ENCODE measurements at regions not wholly inside any gene's neighbourhood (a gene's known extent, or its start where the extent isn't known, plus 50 kb on each side); places are given as distances from the start of the nearest gene placed in this dataset.

- in situ Hi-C loops (cut with HindIII; ENCODE audit: low sequenced_read_pairs): no loop called here
These were observed 565.7 kb downstream of the SLC4A3 start for GRCh38 chr2:220192994-220193753.

- in situ Hi-C loops (cut with HindIII; ENCODE audit: low sequenced_read_pairs): no loop called here
These were observed 567.5 kb downstream of the SLC4A3 start for GRCh38 chr2:220194630-220195584.

- in situ Hi-C loops (cut with HindIII; ENCODE audit: low sequenced_read_pairs): no loop called here
These were observed 571.5 kb downstream of the SLC4A3 start for GRCh38 chr2:220198896-220199295.

- in situ Hi-C loops (cut with HindIII; ENCODE audit: low sequenced_read_pairs): no loop called here
These were observed 574.6 kb downstream of the SLC4A3 start for GRCh38 chr2:220202066-220202465.

GRCh38 chr2:220209093-220209492 lies 581.7 kb downstream of the SLC4A3 start:
- in situ Hi-C loops (cut with HindIII; ENCODE audit: low sequenced_read_pairs): no loop called here

- in situ Hi-C loops (cut with HindIII; ENCODE audit: low sequenced_read_pairs): no loop called here
These were observed 582.3 kb downstream of the SLC4A3 start for GRCh38 chr2:220209751-220210150.

- in situ Hi-C loops (cut with HindIII; ENCODE audit: low sequenced_read_pairs): no loop called here
These were observed 585.1 kb downstream of the SLC4A3 start for GRCh38 chr2:220212296-220213080.

GRCh38 chr2:220215785-220216184 lies 588.4 kb downstream of the SLC4A3 start:
- in situ Hi-C loops (cut with HindIII; ENCODE audit: low sequenced_read_pairs): no loop called here

- in situ Hi-C loops (cut with HindIII; ENCODE audit: low sequenced_read_pairs): no loop called here
These were observed 591.9 kb downstream of the SLC4A3 start for GRCh38 chr2:220219371-220219770.

GRCh38 chr2:220220009-220220408 lies 592.6 kb downstream of the SLC4A3 start:
- in situ Hi-C loops (cut with HindIII; ENCODE audit: low sequenced_read_pairs): no loop called here

GRCh38 chr2:220221992-220222391 lies 594.6 kb downstream of the SLC4A3 start:
- in situ Hi-C loops (cut with HindIII; ENCODE audit: low sequenced_read_pairs): no loop called here

GRCh38 chr2:220224691-220225543 lies 597.5 kb downstream of the SLC4A3 start:
- in situ Hi-C loops (cut with HindIII; ENCODE audit: low sequenced_read_pairs): no loop called here

- in situ Hi-C loops (cut with HindIII; ENCODE audit: low sequenced_read_pairs): no loop called here
These were observed 598.6 kb downstream of the SLC4A3 start for GRCh38 chr2:220226076-220226475.

GRCh38 chr2:220226546-220226945 lies 599.1 kb downstream of the SLC4A3 start:
- in situ Hi-C loops (cut with HindIII; ENCODE audit: low sequenced_read_pairs): no loop called here

GRCh38 chr2:220227266-220227920 lies 600.0 kb downstream of the SLC4A3 start:
- in situ Hi-C loops (cut with HindIII; ENCODE audit: low sequenced_read_pairs): no loop called here

GRCh38 chr2:220228310-220229006 lies 601.0 kb downstream of the SLC4A3 start:
- in situ Hi-C loops (cut with HindIII; ENCODE audit: low sequenced_read_pairs): no loop called here

GRCh38 chr2:220240641-220241040 lies 613.2 kb downstream of the SLC4A3 start:
- in situ Hi-C loops (cut with HindIII; ENCODE audit: low sequenced_read_pairs): no loop called here

GRCh38 chr2:220241423-220241822 lies 614.0 kb downstream of the SLC4A3 start:
- in situ Hi-C loops (cut with HindIII; ENCODE audit: low sequenced_read_pairs): no loop called here

- in situ Hi-C loops (cut with HindIII; ENCODE audit: low sequenced_read_pairs): no loop called here
These were observed 616.1 kb downstream of the SLC4A3 start for GRCh38 chr2:220243571-220243970.

Measured in DLD1 (cell line).